ENCODE measurements at regions not wholly inside any gene's neighbourhood (a gene's known extent, or its start where the extent isn't known, plus 50 kb on each side); places are given as distances from the start of the nearest gene placed in this dataset.

GRCh38 chr17:34780438-34780837 is 180.8 kb downstream of the CCT6B start:
- Histone ChIP-seq H3K9me2 (ENCODE audit: insufficient read depth) (no peaks in the 10 kb centered on the region), H3K4me3 (no peak overlapping the region), H2AFZ (no peak overlapping the region), H3F3A (replicated peaks; ENCODE audit: low read depth) (no peaks in the 10 kb centered on the region), H3K36me3 (ENCODE audit: insufficient read depth) (no peaks in the 10 kb centered on the region), H3K79me2 (replicated peaks; ENCODE audit: insufficient read depth) (no peaks in the 10 kb centered on the region), H3K4me2 (no peak overlapping the region), H3K27me3 (ENCODE audit: insufficient read depth) (no peaks in the 10 kb centered on the region), H4K20me1 (replicated peaks; ENCODE audit: insufficient read depth) (no peaks in the 10 kb centered on the region), H3K4me1 (ENCODE audit: insufficient read depth) (no peaks in the 10 kb centered on the region), H3K27ac (ENCODE audit: low read depth) (no peak overlapping the region)
- H3K27ac Mint-ChIP-seq = no peak overlapping the region
- H3K27me3 Mint-ChIP-seq (ENCODE audit: insufficient read depth, low read depth, poor library complexity) = peaks cover 4% of the 10 kb centered on the region
- H3K4me1 Mint-ChIP-seq = no peaks in the 10 kb centered on the region
- DNase-seq (ENCODE audit: low spot score) (no peak), ATAC-seq (no peak)
- H3K36me3 Mint-ChIP-seq (ENCODE audit: low read depth) = no peaks in the 10 kb centered on the region
- TF ChIP-seq NANOG (IDR thresholded peaks at IDR 0.05; ENCODE audit: borderline replicate concordance) = no peak
- no peak for TF ChIP-seq ETS1 (IDR thresholded peaks at IDR 0.05)
- no peak for TF ChIP-seq STAT1 (IDR thresholded peaks at IDR 0.05; ENCODE audit: unreplicated experiment)
- no peak for TF ChIP-seq POLR2AphosphoS5 (IDR thresholded peaks at IDR 0.05; ENCODE audit: low read depth)
- no peak for TF ChIP-seq ZNF114 (CRISPR knock-in tag; IDR thresholded peaks at IDR 0.05)
- TF ChIP-seq, protein P1, sequence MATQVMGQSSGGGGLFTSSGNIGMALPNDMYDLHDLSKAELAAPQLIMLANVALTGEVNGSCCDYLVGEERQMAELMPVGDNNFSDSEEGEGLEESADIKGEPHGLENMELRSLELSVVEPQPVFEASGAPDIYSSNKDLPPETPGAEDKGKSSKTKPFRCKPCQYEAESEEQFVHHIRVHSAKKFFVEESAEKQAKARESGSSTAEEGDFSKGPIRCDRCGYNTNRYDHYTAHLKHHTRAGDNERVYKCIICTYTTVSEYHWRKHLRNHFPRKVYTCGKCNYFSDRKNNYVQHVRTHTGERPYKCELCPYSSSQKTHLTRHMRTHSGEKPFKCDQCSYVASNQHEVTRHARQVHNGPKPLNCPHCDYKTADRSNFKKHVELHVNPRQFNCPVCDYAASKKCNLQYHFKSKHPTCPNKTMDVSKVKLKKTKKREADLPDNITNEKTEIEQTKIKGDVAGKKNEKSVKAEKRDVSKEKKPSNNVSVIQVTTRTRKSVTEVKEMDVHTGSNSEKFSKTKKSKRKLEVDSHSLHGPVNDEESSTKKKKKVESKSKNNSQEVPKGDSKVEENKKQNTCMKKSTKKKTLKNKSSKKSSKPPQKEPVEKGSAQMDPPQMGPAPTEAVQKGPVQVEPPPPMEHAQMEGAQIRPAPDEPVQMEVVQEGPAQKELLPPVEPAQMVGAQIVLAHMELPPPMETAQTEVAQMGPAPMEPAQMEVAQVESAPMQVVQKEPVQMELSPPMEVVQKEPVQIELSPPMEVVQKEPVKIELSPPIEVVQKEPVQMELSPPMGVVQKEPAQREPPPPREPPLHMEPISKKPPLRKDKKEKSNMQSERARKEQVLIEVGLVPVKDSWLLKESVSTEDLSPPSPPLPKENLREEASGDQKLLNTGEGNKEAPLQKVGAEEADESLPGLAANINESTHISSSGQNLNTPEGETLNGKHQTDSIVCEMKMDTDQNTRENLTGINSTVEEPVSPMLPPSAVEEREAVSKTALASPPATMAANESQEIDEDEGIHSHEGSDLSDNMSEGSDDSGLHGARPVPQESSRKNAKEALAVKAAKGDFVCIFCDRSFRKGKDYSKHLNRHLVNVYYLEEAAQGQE (IDR thresholded peaks at IDR 0.05; ENCODE audit: unreplicated experiment) = no peak
- TF ChIP-seq CREB1 (CRISPR knock-in tag; IDR thresholded peaks at IDR 0.05; ENCODE audit: low read depth) = no peak
- no peak for TF ChIP-seq ZNF462 (CRISPR knock-in tag; IDR thresholded peaks at IDR 0.05)
- no peak for TF ChIP-seq EZH2 (IDR thresholded peaks at IDR 0.05; ENCODE audit: low read depth, unreplicated experiment)
- TF ChIP-seq, protein P2, sequence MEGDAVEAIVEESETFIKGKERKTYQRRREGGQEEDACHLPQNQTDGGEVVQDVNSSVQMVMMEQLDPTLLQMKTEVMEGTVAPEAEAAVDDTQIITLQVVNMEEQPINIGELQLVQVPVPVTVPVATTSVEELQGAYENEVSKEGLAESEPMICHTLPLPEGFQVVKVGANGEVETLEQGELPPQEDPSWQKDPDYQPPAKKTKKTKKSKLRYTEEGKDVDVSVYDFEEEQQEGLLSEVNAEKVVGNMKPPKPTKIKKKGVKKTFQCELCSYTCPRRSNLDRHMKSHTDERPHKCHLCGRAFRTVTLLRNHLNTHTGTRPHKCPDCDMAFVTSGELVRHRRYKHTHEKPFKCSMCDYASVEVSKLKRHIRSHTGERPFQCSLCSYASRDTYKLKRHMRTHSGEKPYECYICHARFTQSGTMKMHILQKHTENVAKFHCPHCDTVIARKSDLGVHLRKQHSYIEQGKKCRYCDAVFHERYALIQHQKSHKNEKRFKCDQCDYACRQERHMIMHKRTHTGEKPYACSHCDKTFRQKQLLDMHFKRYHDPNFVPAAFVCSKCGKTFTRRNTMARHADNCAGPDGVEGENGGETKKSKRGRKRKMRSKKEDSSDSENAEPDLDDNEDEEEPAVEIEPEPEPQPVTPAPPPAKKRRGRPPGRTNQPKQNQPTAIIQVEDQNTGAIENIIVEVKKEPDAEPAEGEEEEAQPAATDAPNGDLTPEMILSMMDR (conservative IDR thresholded peaks at IDR 0.05; ENCODE audit: low read depth in 2 of 2) = no peak
- TF ChIP-seq EZH2phosphoT487 (IDR thresholded peaks at IDR 0.05; ENCODE audit: unreplicated experiment) = no peak
- TF ChIP-seq JUNB (IDR thresholded peaks at IDR 0.05; ENCODE audit: unreplicated experiment) = no peak
- TF ChIP-seq ZNF331 (CRISPR knock-in tag; IDR thresholded peaks at IDR 0.05; ENCODE audit: low read depth) = no peak
- no peak overlapping the region for H3K4me3 Mint-ChIP-seq
- no peaks in the 10 kb centered on the region; the same call in 2 of the 3 replicates for H3K9me3 Mint-ChIP-seq
